HEK293 (cell line): ENCODE measurements at regions not wholly inside any gene's neighbourhood (a gene's known extent, or its start where the extent isn't known, plus 50 kb on each side); places are given as distances from the start of the nearest gene placed in this dataset.

Experiments used
- REPIN1 ChIP-seq: fragments of 450-650 bp; formaldehyde crosslinking; IDR thresholded peaks from 2 replicates; pipeline ENCODE4 v1.5.1; 2017; ENCODE audit warnings: missing biosample characterization, missing genetic modification characterization, low read depth
- ZNF274 ChIP-seq, 2 experiments: fragments of 200-500 bp in 1 of 2; fragments of 450-650 bp in 1 of 2; sonication (Bioruptor generic) in 1 of 2; formaldehyde crosslinking in 1 of 2; IDR thresholded peaks; 2 replicates each; pipeline versions ENCODE4 v1.5.1 to v1.6.1; 2014 to 2016; ENCODE audit warnings: borderline replicate concordance in 1 of 2, inconsistent platforms in 1 of 2, low read length in 1 of 2, missing biosample characterization in 1 of 2, missing genetic modification characterization in 1 of 2
- ZNF341 ChIP-seq: fragments of 450-650 bp; formaldehyde crosslinking; IDR thresholded peaks from 2 replicates; pipeline ENCODE4; 2016; ENCODE audit warnings: low read depth, missing biosample characterization, missing genetic modification characterization
- ZNF707 ChIP-seq: fragments of 450-650 bp; formaldehyde crosslinking; IDR thresholded peaks from 2 replicates; pipeline ENCODE4 v1.5.1; 2016; ENCODE audit warnings: missing biosample characterization, missing genetic modification characterization
- TF ChIP-seq, protein P1 (sequence below): fragments of 450-650 bp; formaldehyde crosslinking; IDR thresholded peaks from 2 replicates; pipeline ENCODE4 v1.5.1; 2016; ENCODE audit warnings: missing biosample characterization, missing genetic modification characterization

DNA sequence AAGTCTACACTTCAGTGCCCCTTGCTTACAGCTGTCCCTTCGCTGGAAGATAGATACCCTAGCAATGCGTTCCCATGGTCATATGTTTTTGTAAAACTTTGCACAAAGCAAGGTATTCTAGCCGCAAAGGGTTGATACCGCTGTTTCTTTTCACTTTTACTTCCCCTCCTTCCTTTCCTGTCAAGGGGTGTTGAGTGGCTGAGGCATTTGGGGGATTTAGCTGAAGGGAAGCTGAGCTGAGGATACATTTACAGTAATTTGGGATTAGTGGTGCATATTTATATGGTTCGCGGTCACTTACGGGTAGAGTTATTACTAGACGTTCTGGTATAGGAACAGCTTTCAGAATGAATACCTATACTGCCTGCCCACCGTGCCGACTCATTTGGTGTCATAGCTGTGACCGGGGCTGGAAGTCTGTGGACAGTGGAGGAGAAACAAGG is 86.9 kb upstream of the WNT11 start:
- no peak for TF ChIP-seq REPIN1 (tag by site-specific recombination)
- no peak for TF ChIP-seq ZNF707 (tag by site-specific recombination)
- no peak for TF ChIP-seq ZNF274 (IDR thresholded peaks at IDR 0.05; ENCODE audit: low read length)
- no peak for TF ChIP-seq ZNF274 (tag by site-specific recombination; IDR thresholded peaks at IDR 0.05; ENCODE audit: borderline replicate concordance)
- TF ChIP-seq, protein P1, sequence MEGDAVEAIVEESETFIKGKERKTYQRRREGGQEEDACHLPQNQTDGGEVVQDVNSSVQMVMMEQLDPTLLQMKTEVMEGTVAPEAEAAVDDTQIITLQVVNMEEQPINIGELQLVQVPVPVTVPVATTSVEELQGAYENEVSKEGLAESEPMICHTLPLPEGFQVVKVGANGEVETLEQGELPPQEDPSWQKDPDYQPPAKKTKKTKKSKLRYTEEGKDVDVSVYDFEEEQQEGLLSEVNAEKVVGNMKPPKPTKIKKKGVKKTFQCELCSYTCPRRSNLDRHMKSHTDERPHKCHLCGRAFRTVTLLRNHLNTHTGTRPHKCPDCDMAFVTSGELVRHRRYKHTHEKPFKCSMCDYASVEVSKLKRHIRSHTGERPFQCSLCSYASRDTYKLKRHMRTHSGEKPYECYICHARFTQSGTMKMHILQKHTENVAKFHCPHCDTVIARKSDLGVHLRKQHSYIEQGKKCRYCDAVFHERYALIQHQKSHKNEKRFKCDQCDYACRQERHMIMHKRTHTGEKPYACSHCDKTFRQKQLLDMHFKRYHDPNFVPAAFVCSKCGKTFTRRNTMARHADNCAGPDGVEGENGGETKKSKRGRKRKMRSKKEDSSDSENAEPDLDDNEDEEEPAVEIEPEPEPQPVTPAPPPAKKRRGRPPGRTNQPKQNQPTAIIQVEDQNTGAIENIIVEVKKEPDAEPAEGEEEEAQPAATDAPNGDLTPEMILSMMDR (tag by site-specific recombination), result no peak
- no peak for TF ChIP-seq ZNF341 (tag by site-specific recombination)
